Natural killer cell treated with Interleukin-12 subunit alpha and Interleukin-12 subunit beta and Interleukin-15 and Interleukin-18, amount 100 ng/mL, for 72 hours (primary cell): ENCODE measurements at regions not wholly inside any gene's neighbourhood (a gene's known extent, or its start where the extent isn't known, plus 50 kb on each side); places are given as distances from the start of the nearest gene placed in this dataset.
A peak's percentile ranks its signal among the peaks of the same experiment; 100 is the strongest.

ENCODE experiments used
- ATAC-seq, 2 donors: fragments of 150-1000 bp; cut with Tn5 transposase in 1 of 2; sonication (Bioruptor Pico), chemical (Tn5 transposase) in 1 of 2; 2 replicates each; pipeline ENCODE4 v1.10.0; 2021
- DNase-seq: peaks from one replicate; pipeline ENCODE4 v3.0.0; 2022; ENCODE audit warnings: low spot score
- H3K27ac Mint-ChIP-seq, 2 donors: 1 replicate in 1 of 2; 2 replicates in 1 of 2; pipeline ENCODE4 v1.8.0; 2022; ENCODE audit warnings: mixed read lengths in 2 of 2, mild to moderate bottlenecking in 1 of 2, moderate library complexity in 1 of 2
- H3K27me3 Mint-ChIP-seq, 2 donors: 1 replicate in 1 of 2; 2 replicates in 1 of 2; pipeline ENCODE4 v1.8.0; 2022; ENCODE audit warnings: mixed read lengths in 2 of 2
- H3K36me3 Mint-ChIP-seq: one replicate; pipeline ENCODE4 v1.8.0; 2022; ENCODE audit warnings: mixed read lengths
- H3K4me1 Mint-ChIP-seq, 2 donors: 1 replicate in 1 of 2; 2 replicates in 1 of 2; pipeline ENCODE4 v1.8.0; 2022; ENCODE audit warnings: low read depth in 2 of 2, mixed read lengths in 2 of 2, mild to moderate bottlenecking in 1 of 2
- H3K4me3 Mint-ChIP-seq: one replicate; pipeline ENCODE4 v1.8.0; 2022; ENCODE audit warnings: mixed read lengths
- H3K9me3 Mint-ChIP-seq: 2 replicates; pipeline ENCODE4 v1.8.0; 2022; ENCODE audit warnings: mixed read lengths

DNA sequence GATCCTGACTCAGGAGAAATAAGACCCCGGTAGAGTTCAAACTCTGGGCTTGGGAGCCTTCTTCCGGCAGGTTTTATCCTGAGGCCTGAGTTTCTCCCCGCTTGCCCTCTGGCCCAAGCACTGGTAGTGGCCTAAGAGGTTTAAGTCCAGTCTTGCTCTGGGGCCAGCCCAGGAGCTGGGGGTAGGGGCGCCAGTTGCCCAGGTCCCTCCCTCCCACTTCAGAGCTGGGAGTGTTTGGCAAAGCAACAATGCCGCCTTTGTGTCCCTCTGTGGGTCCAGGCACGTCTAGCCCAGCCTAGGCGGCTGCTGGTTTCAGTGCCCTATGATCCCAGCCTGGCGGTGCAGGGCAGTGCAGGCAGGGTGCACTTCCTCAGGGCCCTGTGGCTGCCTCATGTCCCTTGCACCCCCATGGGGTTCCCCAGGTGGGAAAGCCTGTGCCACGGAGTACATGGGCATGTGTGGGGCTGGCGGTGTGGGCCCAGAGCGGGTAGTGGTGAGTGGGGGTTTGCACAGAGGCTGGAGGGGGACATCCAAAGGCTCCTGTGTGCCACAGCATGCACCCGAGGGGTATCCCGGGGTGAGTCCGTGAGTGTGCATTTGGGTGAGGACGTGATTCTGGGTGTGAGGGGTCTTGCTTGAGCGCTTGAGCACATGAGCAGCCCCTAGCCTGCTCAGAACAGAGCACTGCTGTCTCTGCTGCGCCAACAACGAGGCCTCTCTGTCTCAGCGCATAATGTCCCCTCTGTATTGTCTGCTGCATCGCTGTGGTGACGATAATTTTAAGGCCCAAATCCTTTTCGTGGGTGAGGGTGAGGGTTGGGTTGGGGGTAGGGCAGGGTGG, 61.7 kb upstream of the PSD2 start:
- Mint-ChIP-seq H3K27me3 (no peaks in the 10 kb centered on the region), H3K9me3 (no peaks in the 10 kb centered on the region), H3K4me1 (peaks cover 0 to 2% of the 10 kb centered on the region in 2 donors), H3K36me3 (no peaks in the 10 kb centered on the region), H3K4me3 (no peak overlapping the region), H3K27ac (no peak overlapping the region)
- no peak for DNase-seq
- peak in 1 of 2 donors; percentile 38 for ATAC-seq

- H3K36me3 Mint-ChIP-seq = no peaks in the 10 kb centered on the region
Measured at GRCh38 chr5:139734539-139734916, 61.1 kb upstream of the PSD2 start.

GRCh38 chr5:139738193-139739149, 57.1 kb upstream of the PSD2 start:
- H3K9me3 Mint-ChIP-seq = no peaks in the 10 kb centered on the region
- DNase-seq (no peak), ATAC-seq (no peak)
- peaks cover 0 to 7% of the 10 kb centered on the region in 2 donors for H3K4me1 Mint-ChIP-seq
- H3K27ac Mint-ChIP-seq = no peak overlapping the region
- H3K4me3 Mint-ChIP-seq = no peak overlapping the region
- no peaks in the 10 kb centered on the region for H3K36me3 Mint-ChIP-seq
- no peaks in the 10 kb centered on the region for H3K27me3 Mint-ChIP-seq

More at GRCh38 chr5:139734539-139734916, 61.1 kb upstream of the PSD2 start:
- Mint-ChIP-seq H3K27ac (no peak overlapping the region), H3K4me3 (no peak overlapping the region), H3K4me1 (peaks cover 0 to 3% of the 10 kb centered on the region in 2 donors), H3K27me3 (no peaks in the 10 kb centered on the region), H3K9me3 (no peaks in the 10 kb centered on the region)
- DNase-seq (no peak), ATAC-seq (no peak)

DNA sequence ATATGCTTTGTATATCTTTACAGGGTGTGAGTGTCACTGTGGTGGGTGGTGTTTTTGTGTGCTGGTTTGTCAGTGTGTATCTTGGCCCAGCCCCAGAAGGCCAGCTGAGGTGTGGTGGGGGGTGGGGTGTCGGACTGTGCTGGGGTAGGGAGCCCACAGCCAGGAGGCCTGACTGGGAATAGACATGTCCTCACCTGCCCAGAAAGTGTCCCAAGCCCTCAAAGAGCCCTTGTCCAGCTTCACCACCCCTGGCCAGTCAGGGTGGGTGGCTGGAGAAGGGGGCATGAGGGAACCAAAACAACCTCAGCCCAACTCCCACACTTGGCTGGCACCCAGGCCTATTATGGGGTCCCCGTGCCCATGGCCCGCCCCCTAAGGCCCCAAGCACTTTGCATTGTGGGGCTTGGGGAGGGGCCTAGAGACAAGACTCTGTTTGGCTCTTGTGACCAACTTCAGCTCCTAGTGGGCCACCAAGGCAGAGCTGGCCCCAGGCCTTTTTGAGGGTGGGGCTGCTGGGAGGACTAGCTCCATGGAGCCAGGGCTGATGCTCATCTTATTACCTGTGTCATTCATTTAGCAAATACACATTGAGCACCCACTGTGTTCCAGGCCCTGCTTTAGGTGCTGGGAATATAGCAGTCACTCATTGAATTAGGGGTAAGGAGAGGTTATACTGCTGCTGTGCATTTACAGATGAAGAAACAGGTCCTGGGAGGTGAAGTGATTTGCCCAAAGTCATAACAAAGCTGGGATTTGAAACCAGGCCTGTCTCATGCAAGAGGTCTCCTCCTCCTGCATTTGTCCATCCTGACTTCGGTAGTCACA, 56.2 kb upstream of the PSD2 start:
- no peaks in the 10 kb centered on the region for H3K27me3 Mint-ChIP-seq
- H3K4me3 Mint-ChIP-seq = no peak overlapping the region
- no peak overlapping the region for H3K27ac Mint-ChIP-seq
- H3K9me3 Mint-ChIP-seq = no peaks in the 10 kb centered on the region
- no peaks in the 10 kb centered on the region for H3K36me3 Mint-ChIP-seq
- DNase-seq (no peak), ATAC-seq (no peak)
- peaks cover 0 to 11% of the 10 kb centered on the region in 2 donors for H3K4me1 Mint-ChIP-seq

DNA sequence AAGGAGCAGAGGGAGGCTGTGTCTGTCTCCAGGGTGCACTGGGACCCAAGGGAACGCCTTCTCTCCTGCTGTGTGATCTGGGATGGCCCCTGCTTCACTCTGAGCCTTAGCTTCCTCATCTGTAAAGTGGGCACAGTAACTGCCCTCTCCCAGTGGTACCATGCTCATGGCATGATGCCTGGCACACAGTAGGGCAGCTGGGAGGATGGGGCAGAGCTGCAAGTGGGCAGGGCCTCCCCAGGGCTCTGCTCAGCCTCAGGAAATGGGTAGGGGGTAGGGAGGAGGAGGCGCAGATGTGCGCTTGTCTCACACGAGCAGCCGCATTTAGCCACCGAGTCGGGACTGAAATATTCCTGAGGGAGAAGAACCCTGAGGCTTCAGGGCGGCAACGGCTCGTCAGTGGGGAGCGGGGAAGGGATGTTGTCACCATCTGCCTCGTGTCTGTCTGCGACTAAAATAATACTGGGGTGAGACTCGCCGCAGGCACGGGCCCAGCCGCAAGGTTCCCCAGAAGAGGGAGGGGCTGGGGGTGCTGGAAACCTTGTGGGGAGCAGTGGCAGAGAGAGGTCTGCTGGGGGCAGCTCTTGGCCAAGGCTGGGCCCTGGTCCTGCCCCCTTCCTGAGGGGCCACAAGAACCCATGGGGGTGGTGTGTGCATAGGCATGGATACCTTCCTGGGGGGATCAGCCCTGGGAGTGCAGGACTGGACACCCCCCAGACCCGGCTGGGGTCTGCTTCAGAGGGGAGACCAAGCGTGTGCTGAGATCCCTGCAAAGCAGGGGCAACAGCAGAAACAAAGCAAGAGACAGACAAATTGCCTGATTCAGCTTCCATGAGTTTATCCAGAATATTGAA, 55.2 kb upstream of the PSD2 start:
- H3K36me3 Mint-ChIP-seq = no peaks in the 10 kb centered on the region
- no peak for DNase-seq
- peaks cover 0 to 13% of the 10 kb centered on the region in 2 donors for H3K4me1 Mint-ChIP-seq
- H3K27ac Mint-ChIP-seq = no peak overlapping the region
- H3K4me3 Mint-ChIP-seq = no peak overlapping the region
- no peak for ATAC-seq
- H3K27me3 Mint-ChIP-seq = no peaks in the 10 kb centered on the region
- H3K9me3 Mint-ChIP-seq = no peaks in the 10 kb centered on the region

GRCh38 chr5:139740992-139741672, 54.5 kb upstream of the PSD2 start:
- ATAC-seq = no peak
- Mint-ChIP-seq H3K4me3 (no peak overlapping the region), H3K27ac (no peak overlapping the region), H3K36me3 (no peaks in the 10 kb centered on the region), H3K9me3 (no peaks in the 10 kb centered on the region), H3K4me1 (peaks cover 4 to 17% of the 10 kb centered on the region in 2 donors), H3K27me3 (no peaks in the 10 kb centered on the region)
- no peak for DNase-seq

GRCh38 chr5:139741823-139742172, 53.8 kb upstream of the PSD2 start:
- Mint-ChIP-seq H3K27ac (no peak overlapping the region), H3K36me3 (no peaks in the 10 kb centered on the region), H3K27me3 (no peaks in the 10 kb centered on the region), H3K4me3 (no peak overlapping the region), H3K9me3 (no peaks in the 10 kb centered on the region), H3K4me1 (peaks cover 7 to 19% of the 10 kb centered on the region in 2 donors)
- DNase-seq (no peak), ATAC-seq (no peak)

DNA sequence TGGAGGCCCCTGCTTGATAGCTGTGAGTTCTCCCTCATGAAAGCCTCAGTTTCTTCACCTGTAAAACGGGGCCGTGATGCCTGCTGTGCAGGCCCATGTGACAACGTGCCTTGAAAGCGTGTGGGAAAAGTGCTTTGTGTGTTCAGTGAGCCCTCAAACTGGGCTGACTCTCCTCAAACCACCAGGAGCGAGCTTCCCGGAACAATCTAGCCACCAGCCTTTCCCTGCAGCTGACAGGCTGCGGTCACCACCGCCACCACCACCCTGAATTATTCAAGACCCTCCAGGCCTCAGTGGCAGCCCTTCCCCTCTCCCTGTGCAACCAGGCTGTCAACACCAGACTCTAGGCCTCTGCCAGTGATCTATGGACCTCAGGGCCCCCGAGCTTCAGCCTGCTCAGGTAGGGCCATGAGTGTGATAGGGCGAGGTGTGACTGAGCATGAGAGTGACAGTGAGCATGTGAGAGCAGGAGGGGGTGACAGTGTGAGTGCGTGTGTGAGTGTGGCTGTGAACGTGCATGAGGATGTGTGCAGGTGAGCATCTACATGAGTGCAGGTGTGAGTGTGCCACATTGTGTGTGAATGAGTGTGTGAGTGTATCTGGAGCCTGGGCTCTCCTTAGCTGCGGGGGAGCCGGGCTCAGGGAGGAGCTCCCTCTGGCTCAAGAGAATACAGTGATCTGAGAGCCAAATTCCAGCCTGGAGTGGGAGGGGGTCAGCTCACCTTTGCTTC, 53.3 kb upstream of the PSD2 start:
- peaks cover 12 to 24% of the 10 kb centered on the region in 2 donors for H3K4me1 Mint-ChIP-seq
- DNase-seq = no peak
- no peak overlapping the region for H3K4me3 Mint-ChIP-seq
- ATAC-seq = no peak
- H3K27ac Mint-ChIP-seq = no peak overlapping the region
- H3K36me3 Mint-ChIP-seq = no peaks in the 10 kb centered on the region
- H3K9me3 Mint-ChIP-seq = no peaks in the 10 kb centered on the region
- H3K27me3 Mint-ChIP-seq = no peaks in the 10 kb centered on the region

DNA sequence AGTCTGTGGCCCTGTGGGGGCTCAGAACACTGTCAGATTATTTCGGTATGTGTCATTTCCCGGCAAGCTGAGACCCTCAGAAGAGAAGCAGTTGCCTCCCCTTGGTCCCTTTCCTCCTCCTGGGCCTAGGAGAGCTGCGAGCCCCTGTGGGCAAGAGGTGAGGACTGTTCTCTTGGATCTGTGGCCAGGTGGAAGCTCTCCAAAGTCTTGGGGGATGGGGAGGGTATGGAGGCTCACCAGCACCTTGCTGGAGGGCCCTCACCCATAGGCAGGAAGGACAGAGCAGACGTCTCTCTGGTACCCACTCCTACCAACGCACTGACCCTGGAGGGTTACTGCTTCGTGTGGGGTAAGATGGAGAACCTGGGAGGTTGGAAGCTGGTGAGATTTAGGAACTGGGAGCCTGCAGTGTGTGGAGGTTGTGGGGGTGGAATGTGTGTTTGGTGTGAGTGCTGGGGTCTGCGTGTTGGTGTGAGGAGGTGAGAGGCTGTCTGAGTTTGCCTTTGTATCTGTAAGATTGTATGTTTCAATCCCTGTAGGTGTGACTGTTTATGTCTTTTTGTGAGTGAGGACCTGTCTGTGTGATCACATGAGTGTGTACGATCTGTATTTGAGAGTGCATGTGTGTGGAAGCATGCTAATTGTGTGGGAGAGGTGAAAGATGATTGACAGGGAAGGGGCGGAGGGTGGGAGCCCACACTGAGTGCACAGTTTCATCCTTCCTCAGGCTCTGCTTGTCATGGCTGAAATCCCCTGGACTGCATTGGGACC, 52.4 kb upstream of the PSD2 start:
- Mint-ChIP-seq H3K4me1 (peaks cover 17 to 30% of the 10 kb centered on the region in 2 donors), H3K4me3 (no peak overlapping the region), H3K9me3 (no peaks in the 10 kb centered on the region), H3K27ac (no peak overlapping the region), H3K36me3 (no peaks in the 10 kb centered on the region), H3K27me3 (no peaks in the 10 kb centered on the region)
- no peak for ATAC-seq
- no peak for DNase-seq

- Mint-ChIP-seq H3K4me1 (peaks cover 22 to 33% of the 10 kb centered on the region in 2 donors), H3K27ac (no peak overlapping the region), H3K9me3 (no peaks in the 10 kb centered on the region), H3K4me3 (no peak overlapping the region), H3K27me3 (no peaks in the 10 kb centered on the region), H3K36me3 (no peaks in the 10 kb centered on the region)
- DNase-seq (no peak), ATAC-seq (no peak)
Measured at GRCh38 chr5:139743804-139744203, 51.8 kb upstream of the PSD2 start.

DNA sequence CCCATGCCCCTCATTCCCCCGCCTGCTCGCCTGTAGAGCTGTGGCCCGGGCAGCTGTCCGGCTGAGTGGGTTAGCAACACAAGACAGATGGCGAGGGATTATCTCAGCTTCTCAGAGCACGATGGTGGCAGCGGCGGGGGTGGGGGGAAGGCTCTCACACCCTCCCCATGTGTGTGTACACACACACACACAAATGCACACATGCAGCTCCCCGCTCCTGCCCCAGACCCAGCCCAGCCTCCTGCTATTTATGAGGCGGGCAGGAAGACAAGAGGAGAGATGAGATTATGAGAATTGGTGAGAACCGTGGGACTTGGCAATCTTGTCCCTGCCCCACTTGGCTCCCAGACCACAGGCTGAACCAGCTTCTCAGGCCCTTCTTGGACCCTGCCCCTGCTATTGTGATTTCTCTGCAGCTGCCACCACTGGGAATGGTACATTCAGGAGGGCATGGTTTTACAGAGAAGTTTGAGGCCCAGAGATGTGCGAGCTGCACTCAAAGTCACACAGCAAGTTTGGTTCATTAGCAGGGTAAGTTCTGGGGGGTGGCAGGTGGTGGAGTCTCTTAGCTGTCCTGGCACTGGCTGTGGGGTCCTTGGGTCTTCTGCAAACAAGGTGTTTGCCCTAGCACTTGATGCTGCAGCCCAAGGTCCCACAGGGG, 51.0 kb upstream of the PSD2 start:
- Mint-ChIP-seq H3K27ac (no peak overlapping the region), H3K4me3 (no peak overlapping the region), H3K36me3 (no peaks in the 10 kb centered on the region), H3K9me3 (no peaks in the 10 kb centered on the region), H3K27me3 (no peaks in the 10 kb centered on the region), H3K4me1 (peaks cover 29 to 38% of the 10 kb centered on the region in 2 donors)
- ATAC-seq (no peak), DNase-seq (no peak)
